ENCODE measurements at regions not wholly inside any gene's neighbourhood (a gene's known extent, or its start where the extent isn't known, plus 50 kb on each side); places are given as distances from the start of the nearest gene placed in this dataset.
"Not testable (repeated sequence)": the region's sequence is repeated elsewhere in the genome, so short reads cannot be mapped to it uniquely, and the experiment has no call there.

DNA sequence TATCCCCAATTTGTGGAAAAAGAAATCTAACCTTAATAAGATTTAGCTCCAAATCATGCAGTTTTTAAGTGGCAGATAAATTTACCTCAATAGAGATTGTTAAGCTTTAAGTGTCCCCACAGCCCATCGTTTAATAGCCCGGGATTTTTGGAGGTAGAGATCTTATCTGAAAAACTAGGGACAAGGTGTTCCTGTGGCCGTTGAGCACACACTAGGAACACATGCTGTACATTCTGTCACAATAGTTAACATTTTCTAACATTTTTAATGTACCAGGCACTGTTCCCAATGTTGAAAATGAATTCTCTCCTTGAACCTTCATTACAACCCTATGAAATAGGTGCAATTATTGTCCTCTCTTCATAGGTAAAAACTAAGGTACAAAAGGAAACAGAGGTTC is 85.7 kb upstream of the PLD5 start:
- no peak for DNase-seq

DNA sequence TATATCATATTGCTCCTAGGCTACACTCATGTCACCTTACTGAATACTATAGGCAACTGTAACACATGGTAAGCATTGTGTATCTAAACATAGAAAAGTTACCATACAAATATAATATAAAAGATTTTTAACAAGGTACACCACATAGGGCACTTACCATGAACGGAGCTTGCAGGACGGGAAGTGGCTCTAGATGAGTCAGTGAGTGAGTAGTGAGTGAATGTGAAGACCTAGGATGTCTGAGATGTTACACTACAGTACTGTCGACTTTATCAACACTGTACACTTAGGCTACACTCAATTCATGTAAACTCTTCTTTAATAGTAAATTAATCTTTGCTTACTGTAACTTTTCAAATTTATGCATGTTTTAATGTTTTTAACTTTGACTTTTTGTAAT is 81.0 kb upstream of the PLD5 start:
- DNase-seq: no peak

DNA sequence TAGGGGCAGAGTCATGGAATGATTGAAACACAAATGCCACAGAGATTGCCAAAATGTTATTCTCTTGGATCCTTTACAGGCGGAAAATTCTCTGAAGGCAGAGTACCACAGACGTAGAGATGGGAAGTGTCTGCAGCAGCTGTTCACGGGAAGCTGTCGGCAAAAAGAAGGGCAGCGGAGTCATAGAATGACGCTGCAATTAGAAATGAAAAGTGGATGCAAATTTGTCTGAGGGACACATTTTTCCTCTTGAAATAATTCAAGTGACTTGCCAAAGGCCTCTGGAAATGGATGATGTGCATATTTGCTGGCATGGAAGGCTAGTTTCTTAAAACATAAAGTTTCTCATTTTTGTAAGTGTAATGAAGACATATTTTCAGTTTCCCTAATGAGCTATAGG is 77.5 kb upstream of the PLD5 start:
- DNase-seq: no peak

DNA sequence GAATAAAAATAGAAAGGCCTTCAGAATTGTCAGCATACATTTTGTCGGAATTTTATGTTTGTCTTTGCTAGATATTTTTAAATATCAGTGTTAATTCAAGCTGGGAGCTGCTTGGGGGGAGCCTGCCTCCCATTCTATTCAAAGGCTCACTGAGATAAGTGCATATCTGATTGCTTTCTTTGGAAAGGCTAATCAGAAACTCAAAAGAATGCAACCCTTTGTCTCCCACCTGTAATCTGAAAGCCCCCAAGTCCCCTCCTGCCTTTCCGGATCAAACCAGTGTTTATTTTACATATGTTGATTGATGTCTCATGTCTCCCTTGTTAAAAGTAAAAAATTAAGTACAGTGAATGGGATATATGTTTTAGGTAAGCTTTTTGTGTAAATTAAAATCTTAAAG is 69.3 kb upstream of the PLD5 start:
- not testable (repeated sequence) for DNase-seq

DNA sequence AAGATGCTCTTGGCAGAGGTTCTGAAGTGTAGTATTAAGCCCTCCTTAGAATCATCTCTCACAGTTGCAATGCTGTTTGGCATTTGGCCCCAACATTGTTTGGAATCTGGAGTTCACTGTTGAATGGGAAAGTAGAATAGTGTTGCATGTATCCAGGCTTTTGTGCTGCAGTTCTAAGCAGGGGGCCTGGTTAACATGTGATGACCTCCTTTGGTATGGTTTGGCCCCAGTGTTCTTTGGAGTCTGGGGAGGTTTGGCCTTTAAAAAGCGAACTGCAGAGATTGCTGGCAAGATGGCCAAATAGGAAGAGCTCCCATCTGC is 61.8 kb upstream of the PLD5 start:
- no peak for DNase-seq

DNA sequence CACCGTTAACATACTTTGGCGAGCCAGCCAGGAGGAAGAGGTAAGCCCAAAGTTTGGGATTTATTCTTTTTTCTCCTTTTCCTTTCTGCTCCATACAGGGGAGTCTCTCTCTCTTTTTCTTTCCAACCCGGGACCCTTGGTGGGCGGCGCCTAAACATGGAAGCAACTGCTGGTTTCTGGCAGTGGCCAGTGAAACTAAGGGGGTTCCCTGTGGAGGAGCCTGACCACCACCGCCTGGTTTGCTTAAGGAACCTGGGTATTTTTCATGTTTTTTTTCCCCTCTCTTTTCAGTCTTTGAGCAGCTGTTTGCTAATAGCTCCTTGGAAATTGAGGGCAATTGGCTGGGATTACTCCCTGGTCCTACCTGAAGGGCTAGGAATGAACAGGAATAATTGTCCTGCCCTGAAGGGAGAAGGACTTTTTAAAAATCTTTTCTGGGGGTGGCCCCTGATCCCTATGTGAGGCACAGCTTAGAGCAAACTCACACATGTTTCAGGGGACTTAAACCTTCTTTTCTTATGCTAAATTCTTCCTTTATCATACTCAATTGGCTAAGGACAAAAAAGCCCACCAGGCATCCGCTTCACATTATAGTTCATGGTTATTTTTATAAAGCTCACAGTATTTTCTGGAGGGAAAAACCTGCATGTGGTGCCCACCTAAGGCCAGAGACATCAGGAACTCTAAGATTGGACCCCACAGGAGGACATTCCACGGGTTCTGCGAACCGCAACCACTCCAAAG is 61.3 kb upstream of the PLD5 start:
- no peak for DNase-seq

DNA sequence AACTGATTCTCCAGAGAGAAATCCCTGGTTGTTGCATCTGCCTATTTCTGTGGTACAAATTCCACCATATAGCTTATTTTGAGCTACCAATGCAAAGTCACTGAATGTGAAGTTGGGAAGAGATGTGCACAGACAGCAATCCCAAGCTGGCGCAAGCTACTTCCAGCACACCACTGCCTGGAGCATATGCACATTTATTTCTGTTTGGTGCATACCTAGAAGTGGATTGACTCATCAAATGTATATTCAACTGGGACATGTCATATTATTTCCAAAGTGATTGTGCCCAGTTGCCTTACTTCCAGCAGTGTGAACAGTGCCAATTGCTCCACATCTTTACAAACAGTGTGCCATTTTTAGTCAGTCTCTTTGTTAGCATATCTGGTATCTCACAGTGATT is 58.2 kb upstream of the PLD5 start:
- DNase-seq: no peak

DNA sequence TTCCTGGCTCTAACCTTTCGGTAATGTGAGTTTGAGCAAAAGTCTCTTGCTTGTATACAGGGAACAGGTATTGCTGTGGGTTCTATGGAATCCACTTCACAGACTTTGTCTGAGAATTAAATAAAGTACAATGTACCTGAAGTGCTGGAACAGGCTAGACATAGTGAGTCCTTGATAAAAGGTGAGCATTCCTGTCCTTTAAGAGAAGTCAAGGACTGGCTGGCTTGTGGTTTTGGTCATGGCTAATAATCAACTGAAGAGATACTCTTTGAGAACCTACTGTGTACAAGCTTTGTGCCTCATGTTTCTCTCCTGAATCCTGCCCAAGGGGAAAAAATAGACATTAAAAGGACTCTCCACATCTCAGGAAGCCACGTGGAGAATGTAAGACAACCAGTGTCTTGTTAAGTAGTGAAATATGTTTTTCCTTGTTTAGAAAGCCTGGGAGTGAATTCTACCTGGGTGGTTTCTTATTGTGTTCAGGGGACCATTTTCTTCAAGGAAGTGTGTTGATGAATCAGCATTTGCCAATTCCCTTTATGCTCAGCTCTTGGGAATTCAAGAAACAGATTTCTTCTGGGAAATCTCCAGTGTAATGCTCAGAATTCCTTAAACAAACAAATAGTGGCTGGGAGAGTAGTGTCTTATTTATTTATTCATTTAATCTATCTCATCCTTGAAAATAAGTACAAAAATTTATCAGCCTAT is 55.2 kb upstream of the PLD5 start:
- DNase-seq: no peak

All from MV-4-11 (cell line).